ENCODE measurements at regions not wholly inside any gene's neighbourhood (a gene's known extent, or its start where the extent isn't known, plus 50 kb on each side); places are given as distances from the start of the nearest gene placed in this dataset.
A peak's percentile ranks its signal among the peaks of the same experiment; 100 is the strongest.

GRCh38 chr18:49723648-49724180, 89.6 kb downstream of the ACAA2 start (continued):
- TF ChIP-seq E4F1 (IDR thresholded peaks at IDR 0.05; ENCODE audit: borderline replicate concordance, partially characterized antibody) (no peak), ZBED1 (IDR thresholded peaks at IDR 0.05; ENCODE audit: borderline replicate concordance) (no peak), RFX5 (IDR thresholded peaks at IDR 0.05; ENCODE audit: low read depth, low read length) (no peak), PAX5 (IDR thresholded peaks at IDR 0.05; ENCODE audit: borderline replicate concordance, low read depth, low read length) (no peak; the same call in 1 of the 2 replicates), ETV6 (conservative IDR thresholded peaks at IDR 0.05 in 1 of 2, IDR thresholded peaks at IDR 0.05 in 1 of 2; ENCODE audit: borderline replicate concordance in 1 of 2, low read depth in 1 of 2) (no peak), FOXM1 (IDR thresholded peaks at IDR 0.05; ENCODE audit: low read depth, low read length) (no peak), FOS (IDR thresholded peaks at IDR 0.05; ENCODE audit: borderline replicate concordance, extremely low read depth, insufficient read length) (no peak), CREM (IDR thresholded peaks at IDR 0.05; ENCODE audit: low read depth) (no peak), ELK1 (IDR thresholded peaks at IDR 0.05; ENCODE audit: low read depth, low read length) (no peak), MTA3 (IDR thresholded peaks at IDR 0.05; ENCODE audit: borderline replicate concordance, low read length) (no peak), NFYB (IDR thresholded peaks at IDR 0.05; ENCODE audit: insufficient read depth, low read depth, low read length) (no peak), SPI1 (IDR thresholded peaks at IDR 0.05; ENCODE audit: borderline replicate concordance, insufficient read depth, low read depth, low read length) (no peak), SREBF2 (IDR thresholded peaks at IDR 0.05; ENCODE audit: low read length) (no peak), ZZZ3 (IDR thresholded peaks at IDR 0.05; ENCODE audit: control insufficient read depth, insufficient read length, low read depth) (no peak), JUNB (IDR thresholded peaks at IDR 0.05) (peak; percentile 43; the same call in 1 of the 2 replicates), MEF2A (IDR thresholded peaks at IDR 0.05; ENCODE audit: insufficient read depth, low read depth, low read length) (no peak), KLF5 (IDR thresholded peaks at IDR 0.05; ENCODE audit: partially characterized antibody) (no peak), NFYA (IDR thresholded peaks at IDR 0.05; ENCODE audit: borderline replicate concordance, low read depth, low read length) (no peak), DPF2 (IDR thresholded peaks at IDR 0.05) (peak; percentile 88), RUNX3 (IDR thresholded peaks at IDR 0.05; ENCODE audit: low read length) (peak; percentile 4; the same call in 1 of the 2 replicates), CHD2 (IDR thresholded peaks at IDR 0.05; ENCODE audit: borderline replicate concordance, low read depth, low read length) (no peak; the same call in 1 of the 2 replicates)
- TF ChIP-seq, protein P1, sequence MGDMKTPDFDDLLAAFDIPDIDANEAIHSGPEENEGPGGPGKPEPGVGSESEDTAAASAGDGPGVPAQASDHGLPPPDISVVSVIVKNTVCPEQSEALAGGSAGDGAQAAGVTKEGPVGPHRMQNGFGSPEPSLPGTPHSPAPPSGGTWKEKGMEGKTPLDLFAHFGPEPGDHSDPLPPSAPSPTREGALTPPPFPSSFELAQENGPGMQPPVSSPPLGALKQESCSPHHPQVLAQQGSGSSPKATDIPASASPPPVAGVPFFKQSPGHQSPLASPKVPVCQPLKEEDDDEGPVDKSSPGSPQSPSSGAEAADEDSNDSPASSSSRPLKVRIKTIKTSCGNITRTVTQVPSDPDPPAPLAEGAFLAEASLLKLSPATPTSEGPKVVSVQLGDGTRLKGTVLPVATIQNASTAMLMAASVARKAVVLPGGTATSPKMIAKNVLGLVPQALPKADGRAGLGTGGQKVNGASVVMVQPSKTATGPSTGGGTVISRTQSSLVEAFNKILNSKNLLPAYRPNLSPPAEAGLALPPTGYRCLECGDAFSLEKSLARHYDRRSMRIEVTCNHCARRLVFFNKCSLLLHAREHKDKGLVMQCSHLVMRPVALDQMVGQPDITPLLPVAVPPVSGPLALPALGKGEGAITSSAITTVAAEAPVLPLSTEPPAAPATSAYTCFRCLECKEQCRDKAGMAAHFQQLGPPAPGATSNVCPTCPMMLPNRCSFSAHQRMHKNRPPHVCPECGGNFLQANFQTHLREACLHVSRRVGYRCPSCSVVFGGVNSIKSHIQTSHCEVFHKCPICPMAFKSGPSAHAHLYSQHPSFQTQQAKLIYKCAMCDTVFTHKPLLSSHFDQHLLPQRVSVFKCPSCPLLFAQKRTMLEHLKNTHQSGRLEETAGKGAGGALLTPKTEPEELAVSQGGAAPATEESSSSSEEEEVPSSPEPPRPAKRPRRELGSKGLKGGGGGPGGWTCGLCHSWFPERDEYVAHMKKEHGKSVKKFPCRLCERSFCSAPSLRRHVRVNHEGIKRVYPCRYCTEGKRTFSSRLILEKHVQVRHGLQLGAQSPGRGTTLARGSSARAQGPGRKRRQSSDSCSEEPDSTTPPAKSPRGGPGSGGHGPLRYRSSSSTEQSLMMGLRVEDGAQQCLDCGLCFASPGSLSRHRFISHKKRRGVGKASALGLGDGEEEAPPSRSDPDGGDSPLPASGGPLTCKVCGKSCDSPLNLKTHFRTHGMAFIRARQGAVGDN (IDR thresholded peaks at IDR 0.05) = peak; percentile 42; the same call in 1 of the 2 replicates
- TF ChIP-seq, protein P2, sequence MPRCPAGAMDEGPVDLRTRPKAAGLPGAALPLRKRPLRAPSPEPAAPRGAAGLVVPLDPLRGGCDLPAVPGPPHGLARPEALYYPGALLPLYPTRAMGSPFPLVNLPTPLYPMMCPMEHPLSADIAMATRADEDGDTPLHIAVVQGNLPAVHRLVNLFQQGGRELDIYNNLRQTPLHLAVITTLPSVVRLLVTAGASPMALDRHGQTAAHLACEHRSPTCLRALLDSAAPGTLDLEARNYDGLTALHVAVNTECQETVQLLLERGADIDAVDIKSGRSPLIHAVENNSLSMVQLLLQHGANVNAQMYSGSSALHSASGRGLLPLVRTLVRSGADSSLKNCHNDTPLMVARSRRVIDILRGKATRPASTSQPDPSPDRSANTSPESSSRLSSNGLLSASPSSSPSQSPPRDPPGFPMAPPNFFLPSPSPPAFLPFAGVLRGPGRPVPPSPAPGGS (IDR thresholded peaks at IDR 0.05; ENCODE audit: borderline replicate concordance, insufficient read depth, low read depth, low read length, poor library complexity, severe bottlenecking) = no peak

Measured in GM12878 (cell line).